ENCODE measurements at regions not wholly inside any gene's neighbourhood (a gene's known extent, or its start where the extent isn't known, plus 50 kb on each side); places are given as distances from the start of the nearest gene placed in this dataset.

- TF ChIP-seq POLR2A (IDR thresholded peaks at IDR 0.05) (no peak), CTCF (IDR thresholded peaks at IDR 0.05) (no peak)
These were observed 322.9 kb upstream of the HS6ST1 start for GRCh38 chr2:128641421-128642080.
